ENCODE measurements at regions not wholly inside any gene's neighbourhood (a gene's known extent, or its start where the extent isn't known, plus 50 kb on each side); places are given as distances from the start of the nearest gene placed in this dataset.

DNA sequence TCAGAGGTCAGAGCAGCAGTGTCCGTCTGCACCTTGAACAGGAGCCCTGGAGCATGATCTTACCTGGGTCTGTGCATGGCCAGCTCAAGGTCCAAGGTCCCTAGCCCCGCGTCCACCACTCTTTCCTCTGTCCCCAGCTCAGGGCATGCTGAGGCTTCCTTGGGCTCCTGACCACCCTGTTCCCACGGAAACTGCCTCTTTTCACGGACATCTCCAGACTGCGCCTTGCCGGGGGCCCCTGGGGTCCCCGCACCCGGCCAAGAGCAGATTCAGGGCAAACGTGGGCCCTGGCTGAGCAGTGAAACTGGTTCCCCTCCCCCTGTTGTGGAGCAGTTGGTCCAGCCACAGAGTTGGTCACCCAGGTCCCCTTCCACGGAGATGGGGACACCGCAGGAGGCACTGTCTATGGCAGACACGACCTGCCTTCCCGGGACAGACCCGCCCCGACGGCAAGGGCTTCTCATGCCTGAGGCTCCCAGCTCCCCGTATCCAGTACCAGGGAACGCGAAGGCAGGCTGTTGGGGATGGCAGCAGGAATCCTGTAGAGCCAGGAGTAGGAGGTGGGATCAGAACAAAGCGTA lies 217.4 kb upstream of the PPP2R2D start:
- Histone ChIP-seq H3K4me3 (no peak overlapping the region), H3K9me3 (ENCODE audit: control insufficient read depth in 4 of 4, insufficient read depth in 3 of 4, low read length in 3 of 4) (peaks cover 0 to 1% (median under 1%) of the 10 kb centered on the region in 4 donors), H3K9ac (ENCODE audit: insufficient read depth in 1 of 2, low read length in 2 of 2) (no peak overlapping the region), H3K27me3 (ENCODE audit: control insufficient read depth in 3 of 3, insufficient read depth in 3 of 3, low read length in 2 of 3) (peaks cover 0 to 10% (median 0%) of the 10 kb centered on the region in 3 donors), H3K36me3 (ENCODE audit: control insufficient read depth in 4 of 4, insufficient read depth in 4 of 4, low read length in 4 of 4) (no peaks in the 10 kb centered on the region), H3K4me1 (ENCODE audit: control insufficient read depth in 5 of 5, insufficient read depth in 5 of 5, low read length in 5 of 5) (no peaks in the 10 kb centered on the region), H3K27ac (ENCODE audit: low read depth in 1 of 2, low read length in 1 of 2) (no peak overlapping the region)
- TF ChIP-seq, protein P1, sequence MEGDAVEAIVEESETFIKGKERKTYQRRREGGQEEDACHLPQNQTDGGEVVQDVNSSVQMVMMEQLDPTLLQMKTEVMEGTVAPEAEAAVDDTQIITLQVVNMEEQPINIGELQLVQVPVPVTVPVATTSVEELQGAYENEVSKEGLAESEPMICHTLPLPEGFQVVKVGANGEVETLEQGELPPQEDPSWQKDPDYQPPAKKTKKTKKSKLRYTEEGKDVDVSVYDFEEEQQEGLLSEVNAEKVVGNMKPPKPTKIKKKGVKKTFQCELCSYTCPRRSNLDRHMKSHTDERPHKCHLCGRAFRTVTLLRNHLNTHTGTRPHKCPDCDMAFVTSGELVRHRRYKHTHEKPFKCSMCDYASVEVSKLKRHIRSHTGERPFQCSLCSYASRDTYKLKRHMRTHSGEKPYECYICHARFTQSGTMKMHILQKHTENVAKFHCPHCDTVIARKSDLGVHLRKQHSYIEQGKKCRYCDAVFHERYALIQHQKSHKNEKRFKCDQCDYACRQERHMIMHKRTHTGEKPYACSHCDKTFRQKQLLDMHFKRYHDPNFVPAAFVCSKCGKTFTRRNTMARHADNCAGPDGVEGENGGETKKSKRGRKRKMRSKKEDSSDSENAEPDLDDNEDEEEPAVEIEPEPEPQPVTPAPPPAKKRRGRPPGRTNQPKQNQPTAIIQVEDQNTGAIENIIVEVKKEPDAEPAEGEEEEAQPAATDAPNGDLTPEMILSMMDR (IDR thresholded peaks at IDR 0.05; ENCODE audit: control extremely low read depth, extremely low read depth): no peak
- DNase-seq: no peak
- no peak for ATAC-seq (ENCODE audit: insufficient read depth, low FRiP score)
- WGBS, 2 donors: 85 to 89% methylated on average over 21 of the region's 21 CpGs

DNA sequence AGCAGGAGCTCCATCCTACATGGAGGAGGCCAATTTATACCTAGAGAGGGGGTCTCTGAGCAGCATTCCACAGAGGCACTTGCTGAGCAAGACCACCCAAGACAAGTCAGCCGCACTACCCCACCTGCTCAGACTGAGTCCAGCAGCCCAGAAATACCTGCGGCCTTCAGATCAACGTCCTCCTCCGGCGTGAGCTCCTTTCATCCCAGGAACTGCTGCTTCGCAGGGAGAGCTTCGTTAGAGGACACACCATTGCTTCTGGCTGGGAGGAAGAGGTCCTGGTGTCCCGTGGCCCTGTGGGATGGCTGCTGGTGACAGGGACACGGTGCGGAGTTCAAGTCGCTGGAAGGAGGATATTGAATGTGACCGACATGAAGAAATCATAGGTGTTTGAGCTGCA lies 216.9 kb upstream of the PPP2R2D start:
- Histone ChIP-seq H3K4me3 (no peak overlapping the region), H3K36me3 (ENCODE audit: control insufficient read depth in 4 of 4, insufficient read depth in 4 of 4, low read length in 4 of 4) (no peaks in the 10 kb centered on the region), H3K9me3 (ENCODE audit: control insufficient read depth in 4 of 4, insufficient read depth in 3 of 4, low read length in 3 of 4) (peaks cover 0 to 2% (median 0%) of the 10 kb centered on the region in 4 donors), H3K27ac (ENCODE audit: low read depth in 1 of 2, low read length in 1 of 2) (no peak overlapping the region), H3K9ac (ENCODE audit: insufficient read depth in 1 of 2, low read length in 2 of 2) (no peak overlapping the region), H3K4me1 (ENCODE audit: control insufficient read depth in 5 of 5, insufficient read depth in 5 of 5, low read length in 5 of 5) (no peaks in the 10 kb centered on the region), H3K27me3 (ENCODE audit: control insufficient read depth in 3 of 3, insufficient read depth in 3 of 3, low read length in 2 of 3) (peaks cover 0 to 12% (median 0%) of the 10 kb centered on the region in 3 donors)
- no peak for ATAC-seq (ENCODE audit: insufficient read depth, low FRiP score)
- no peak for DNase-seq
- TF ChIP-seq, protein P1 (IDR thresholded peaks at IDR 0.05; ENCODE audit: control extremely low read depth, extremely low read depth): no peak
- WGBS, 2 donors: 89 to 94% methylated on average over 12 of the region's 12 CpGs

DNA sequence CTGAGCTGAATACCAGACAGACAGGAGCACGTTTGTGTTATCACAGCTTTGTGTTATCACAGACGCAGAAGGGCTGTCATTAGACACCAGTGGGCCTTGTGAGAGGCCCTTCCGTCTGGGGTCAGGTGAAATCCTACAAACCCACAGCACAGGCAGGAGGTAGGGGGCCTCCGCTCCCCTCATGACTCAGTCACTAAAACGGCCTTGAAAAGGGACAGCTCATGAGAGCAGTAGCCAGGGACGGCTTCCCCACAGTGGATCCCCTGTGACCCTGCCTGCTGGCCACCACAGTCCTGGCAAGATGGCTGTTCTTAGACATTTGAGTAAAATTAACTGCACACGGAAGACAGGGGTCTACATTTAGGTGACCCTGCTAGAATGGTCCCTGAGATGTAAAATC lies 215.8 kb upstream of the PPP2R2D start:
- DNase-seq (no peak), ATAC-seq (ENCODE audit: insufficient read depth, low FRiP score) (no peak)
- H3K27me3 ChIP-seq (ENCODE audit: control insufficient read depth in 3 of 3, insufficient read depth in 3 of 3, low read length in 2 of 3): peaks cover 0 to 12% (median 0%) of the 10 kb centered on the region in 3 donors
- no peak overlapping the region for H3K9ac ChIP-seq (ENCODE audit: insufficient read depth in 1 of 2, low read length in 2 of 2)
- H3K36me3 ChIP-seq (ENCODE audit: control insufficient read depth in 4 of 4, insufficient read depth in 4 of 4, low read length in 4 of 4): no peaks in the 10 kb centered on the region
- TF ChIP-seq, protein P1 (IDR thresholded peaks at IDR 0.05; ENCODE audit: control extremely low read depth, extremely low read depth): no peak
- H3K4me1 ChIP-seq (ENCODE audit: control insufficient read depth in 5 of 5, insufficient read depth in 5 of 5, low read length in 5 of 5): no peaks in the 10 kb centered on the region
- WGBS, 2 donors: 60 to 63% methylated on average over 7 of the region's 7 CpGs
- H3K9me3 ChIP-seq (ENCODE audit: control insufficient read depth in 4 of 4, insufficient read depth in 3 of 4, low read length in 3 of 4): peaks cover 0 to 2% (median 0%) of the 10 kb centered on the region in 4 donors
- H3K4me3 ChIP-seq: no peak overlapping the region
- no peak overlapping the region for H3K27ac ChIP-seq (ENCODE audit: low read depth in 1 of 2, low read length in 1 of 2)

DNA sequence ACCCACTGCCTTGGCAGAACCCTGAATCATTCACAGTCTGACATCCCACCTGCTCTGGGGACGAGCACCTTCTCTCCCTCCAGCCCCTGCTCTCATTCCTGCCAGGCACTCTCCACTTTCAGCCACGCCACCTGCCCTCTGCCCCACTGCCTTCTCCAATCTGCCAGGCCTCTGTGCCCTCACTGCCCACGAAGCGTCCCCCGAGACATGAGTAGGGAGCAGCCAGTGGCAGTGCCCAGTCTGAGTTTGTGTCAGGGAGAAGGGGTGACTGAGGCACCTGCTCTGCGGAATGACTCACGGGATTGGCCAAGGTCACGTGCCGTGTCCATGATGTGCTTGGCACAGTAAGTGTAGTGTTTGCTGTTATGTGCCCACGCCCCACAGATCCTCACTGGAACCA lies 215.2 kb upstream of the PPP2R2D start:
- no peaks in the 10 kb centered on the region for H3K4me1 ChIP-seq (ENCODE audit: control insufficient read depth in 5 of 5, insufficient read depth in 5 of 5, low read length in 5 of 5)
- H3K9me3 ChIP-seq (ENCODE audit: control insufficient read depth in 4 of 4, insufficient read depth in 3 of 4, low read length in 3 of 4): peaks cover 0 to 2% (median 0%) of the 10 kb centered on the region in 4 donors
- no peak overlapping the region for H3K4me3 ChIP-seq
- H3K27ac ChIP-seq (ENCODE audit: low read depth in 1 of 2, low read length in 1 of 2): no peak overlapping the region
- H3K9ac ChIP-seq (ENCODE audit: insufficient read depth in 1 of 2, low read length in 2 of 2): no peak overlapping the region
- no peaks in the 10 kb centered on the region for H3K36me3 ChIP-seq (ENCODE audit: control insufficient read depth in 4 of 4, insufficient read depth in 4 of 4, low read length in 4 of 4)
- TF ChIP-seq, protein P1 (IDR thresholded peaks at IDR 0.05; ENCODE audit: control extremely low read depth, extremely low read depth): no peak
- DNase-seq (no peak), ATAC-seq (ENCODE audit: insufficient read depth, low FRiP score) (no peak)
- WGBS, 2 donors: 85 to 91% methylated on average over 10 of the region's 10 CpGs
- peaks cover 0 to 12% (median 0%) of the 10 kb centered on the region in 3 donors for H3K27me3 ChIP-seq (ENCODE audit: control insufficient read depth in 3 of 3, insufficient read depth in 3 of 3, low read length in 2 of 3)
